ENCODE measurements at regions not wholly inside any gene's neighbourhood (a gene's known extent, or its start where the extent isn't known, plus 50 kb on each side); places are given as distances from the start of the nearest gene placed in this dataset.

DNA sequence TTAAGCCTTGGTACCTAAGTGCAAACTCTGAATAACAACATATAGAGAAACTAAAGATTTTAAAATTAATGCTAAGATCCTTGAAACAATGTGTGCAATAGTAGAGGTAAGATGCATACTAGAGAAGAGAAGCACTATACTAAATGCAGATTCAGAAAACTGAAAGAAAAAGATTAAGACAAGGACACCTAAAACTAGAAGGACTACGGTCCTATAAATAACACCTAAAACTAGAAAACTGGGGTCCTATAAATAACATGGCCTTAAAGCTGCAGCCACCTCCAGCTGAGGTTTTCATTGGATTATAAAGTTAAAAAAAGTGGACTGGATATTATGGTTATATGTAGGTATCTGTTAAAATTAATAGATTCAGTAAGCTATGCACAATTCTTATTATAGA lies 320.9 kb downstream of the IPMK start:
- TF ChIP-seq, protein P1, sequence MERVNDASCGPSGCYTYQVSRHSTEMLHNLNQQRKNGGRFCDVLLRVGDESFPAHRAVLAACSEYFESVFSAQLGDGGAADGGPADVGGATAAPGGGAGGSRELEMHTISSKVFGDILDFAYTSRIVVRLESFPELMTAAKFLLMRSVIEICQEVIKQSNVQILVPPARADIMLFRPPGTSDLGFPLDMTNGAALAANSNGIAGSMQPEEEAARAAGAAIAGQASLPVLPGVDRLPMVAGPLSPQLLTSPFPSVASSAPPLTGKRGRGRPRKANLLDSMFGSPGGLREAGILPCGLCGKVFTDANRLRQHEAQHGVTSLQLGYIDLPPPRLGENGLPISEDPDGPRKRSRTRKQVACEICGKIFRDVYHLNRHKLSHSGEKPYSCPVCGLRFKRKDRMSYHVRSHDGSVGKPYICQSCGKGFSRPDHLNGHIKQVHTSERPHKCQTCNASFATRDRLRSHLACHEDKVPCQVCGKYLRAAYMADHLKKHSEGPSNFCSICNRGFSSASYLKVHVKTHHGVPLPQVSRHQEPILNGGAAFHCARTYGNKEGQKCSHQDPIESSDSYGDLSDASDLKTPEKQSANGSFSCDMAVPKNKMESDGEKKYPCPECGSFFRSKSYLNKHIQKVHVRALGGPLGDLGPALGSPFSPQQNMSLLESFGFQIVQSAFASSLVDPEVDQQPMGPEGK (CRISPR knock-in tag; IDR thresholded peaks at IDR 0.05; ENCODE audit: borderline replicate concordance): no peak
- TF ChIP-seq TCF4 (CRISPR knock-in tag; IDR thresholded peaks at IDR 0.05; ENCODE audit: borderline replicate concordance) (no peak), ZFP30 (CRISPR knock-in tag; IDR thresholded peaks at IDR 0.05) (no peak), ARNTL (CRISPR knock-in tag; IDR thresholded peaks at IDR 0.05; ENCODE audit: borderline replicate concordance, low read depth) (no peak), SNAI2 (CRISPR knock-in tag; IDR thresholded peaks at IDR 0.05) (no peak), ZNF8 (CRISPR knock-in tag; IDR thresholded peaks at IDR 0.05) (no peak)
- TF ChIP-seq, protein P2, sequence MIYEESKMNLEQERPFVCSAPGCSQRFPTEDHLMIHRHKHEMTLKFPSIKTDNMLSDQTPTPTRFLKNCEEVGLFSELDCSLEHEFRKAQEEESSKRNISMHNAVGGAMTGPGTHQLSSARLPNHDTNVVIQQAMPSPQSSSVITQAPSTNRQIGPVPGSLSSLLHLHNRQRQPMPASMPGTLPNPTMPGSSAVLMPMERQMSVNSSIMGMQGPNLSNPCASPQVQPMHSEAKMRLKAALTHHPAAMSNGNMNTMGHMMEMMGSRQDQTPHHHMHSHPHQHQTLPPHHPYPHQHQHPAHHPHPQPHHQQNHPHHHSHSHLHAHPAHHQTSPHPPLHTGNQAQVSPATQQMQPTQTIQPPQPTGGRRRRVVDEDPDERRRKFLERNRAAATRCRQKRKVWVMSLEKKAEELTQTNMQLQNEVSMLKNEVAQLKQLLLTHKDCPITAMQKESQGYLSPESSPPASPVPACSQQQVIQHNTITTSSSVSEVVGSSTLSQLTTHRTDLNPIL (CRISPR knock-in tag; IDR thresholded peaks at IDR 0.05; ENCODE audit: low read depth): no peak
